ENCODE measurements at regions not wholly inside any gene's neighbourhood (a gene's known extent, or its start where the extent isn't known, plus 50 kb on each side); places are given as distances from the start of the nearest gene placed in this dataset.

DNA sequence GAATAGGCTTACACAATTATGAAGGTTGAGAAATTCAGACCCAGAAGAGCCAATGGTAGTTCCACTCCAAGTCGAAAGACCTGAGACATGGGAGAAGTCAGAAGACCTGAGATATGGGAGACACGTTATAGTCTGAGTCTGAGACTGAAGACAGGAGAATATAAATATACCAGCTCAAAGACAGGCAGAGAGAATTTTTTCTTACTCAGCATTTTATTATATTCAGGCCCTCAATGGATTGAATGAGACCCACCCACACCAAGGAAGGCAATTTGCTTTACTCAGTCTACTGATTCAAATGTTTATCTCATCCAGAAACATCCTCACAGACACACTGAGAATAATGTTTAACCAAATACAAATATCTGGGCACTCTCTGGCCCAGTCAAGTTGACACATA, 693.5 kb downstream of the HDGFL1 start:
- no peak for DNase-seq

DNA sequence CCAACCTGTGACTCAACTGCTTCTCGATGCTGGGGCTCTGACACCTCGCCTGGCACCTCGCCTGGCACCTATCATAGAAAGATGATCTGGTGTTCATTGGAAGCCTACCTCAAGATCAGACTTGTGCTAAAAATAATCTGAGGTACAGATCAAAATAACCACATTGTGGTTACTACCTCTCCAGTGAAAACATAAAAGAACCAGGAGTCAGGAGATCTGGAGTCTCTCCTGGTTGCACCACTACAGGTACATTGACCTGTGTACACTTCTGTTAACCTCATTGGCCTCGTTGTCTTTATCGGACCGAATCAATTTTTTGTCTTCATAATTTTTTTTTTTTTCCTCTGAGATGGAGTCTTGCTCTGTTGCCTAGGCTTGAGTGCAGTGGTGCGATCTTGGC, 695.9 kb downstream of the HDGFL1 start:
- DNase-seq: no peak

DNA sequence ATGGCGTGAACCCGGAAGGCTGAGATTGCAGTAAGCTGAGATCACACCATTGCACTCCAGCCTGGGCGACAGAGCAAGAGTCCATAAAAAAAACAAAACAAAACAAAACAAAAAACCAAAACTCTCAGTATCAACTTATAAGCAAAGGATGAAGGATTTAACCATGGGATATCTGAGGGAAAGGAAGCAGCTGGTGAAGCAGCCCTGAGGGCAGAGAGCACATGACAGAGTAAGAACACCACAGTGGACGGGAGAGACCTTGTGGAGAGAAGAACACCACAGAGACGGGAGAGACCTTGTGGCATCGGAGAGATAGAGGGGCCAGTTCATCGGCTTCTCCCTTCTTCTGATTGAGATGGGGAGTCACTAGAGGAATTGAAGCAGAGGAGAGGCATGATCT, 697.2 kb downstream of the HDGFL1 start:
- DNase-seq: no peak

- no peak for DNase-seq
Measured at GRCh38 chr6:23267651-23268050, 698.3 kb downstream of the HDGFL1 start.

- DNase-seq: no peak
Measured at GRCh38 chr6:23268348-23268747, 699.0 kb downstream of the HDGFL1 start.

DNA sequence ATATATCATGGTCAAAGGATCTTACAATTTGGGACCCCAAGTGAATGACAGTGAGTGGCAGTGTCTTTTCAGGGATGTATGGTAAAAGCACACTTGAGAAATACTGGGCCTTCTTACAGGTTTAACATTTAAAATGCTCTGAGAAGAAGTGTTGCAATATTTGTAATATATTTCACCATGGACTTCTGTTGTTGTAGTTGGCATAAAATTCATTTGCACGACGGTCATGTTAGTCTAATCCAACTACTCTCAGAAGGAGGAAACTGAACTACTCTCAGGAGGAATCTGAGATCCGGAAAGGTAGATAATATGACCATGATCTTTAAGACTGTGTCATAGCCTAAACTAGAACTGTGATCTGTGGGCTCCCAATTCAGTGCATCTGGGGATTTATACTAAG, 700.1 kb downstream of the HDGFL1 start:
- no peak for DNase-seq

DNA sequence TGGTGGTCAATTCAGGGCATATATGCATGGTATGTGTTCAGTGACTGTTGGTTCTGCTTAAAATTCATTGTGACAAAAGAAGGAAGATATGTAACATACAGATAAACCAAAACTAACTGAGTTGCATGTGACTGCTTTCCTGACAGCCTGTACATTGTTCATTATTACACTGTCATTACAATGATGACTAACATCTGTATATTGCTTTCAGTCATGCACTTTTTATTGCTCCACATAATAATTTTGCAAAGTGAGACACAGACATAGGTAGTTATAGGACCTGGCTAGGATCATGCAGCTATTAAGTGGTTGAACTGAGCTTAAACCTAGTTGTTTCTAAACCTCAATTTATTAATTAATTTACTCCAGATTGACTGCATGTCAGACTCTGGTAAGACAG, 703.2 kb downstream of the HDGFL1 start:
- DNase-seq: no peak

DNA sequence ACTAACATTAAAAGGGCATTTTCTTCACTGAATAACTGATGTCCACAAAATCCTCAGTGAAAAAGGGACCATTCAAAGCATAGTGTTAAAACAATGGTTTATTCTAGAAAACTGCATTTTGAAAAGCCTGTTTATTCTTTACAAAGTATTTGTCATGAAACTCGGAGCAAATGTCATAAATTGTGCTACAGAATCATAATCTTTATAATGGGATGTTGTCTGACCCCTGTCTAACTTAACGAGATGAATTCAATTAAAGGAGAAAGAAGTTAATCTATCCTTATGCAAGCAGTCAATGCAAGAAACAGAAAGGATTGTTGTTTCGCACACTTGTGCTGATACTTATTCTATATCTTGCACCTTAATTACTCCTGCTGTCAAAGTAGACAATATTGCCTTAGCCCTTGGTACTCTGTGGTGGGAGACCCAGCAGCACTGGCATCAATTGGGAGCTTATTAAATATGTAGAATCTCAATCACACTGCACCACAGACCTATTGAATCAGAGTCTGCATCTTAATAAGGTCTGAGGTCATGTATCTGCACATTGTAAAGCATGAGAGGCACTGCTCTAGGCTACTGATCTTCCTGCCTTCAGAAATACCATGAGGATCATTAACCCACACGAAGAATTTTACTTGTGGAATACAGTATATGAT, 708.3 kb downstream of the HDGFL1 start:
- no peak for DNase-seq

DNA sequence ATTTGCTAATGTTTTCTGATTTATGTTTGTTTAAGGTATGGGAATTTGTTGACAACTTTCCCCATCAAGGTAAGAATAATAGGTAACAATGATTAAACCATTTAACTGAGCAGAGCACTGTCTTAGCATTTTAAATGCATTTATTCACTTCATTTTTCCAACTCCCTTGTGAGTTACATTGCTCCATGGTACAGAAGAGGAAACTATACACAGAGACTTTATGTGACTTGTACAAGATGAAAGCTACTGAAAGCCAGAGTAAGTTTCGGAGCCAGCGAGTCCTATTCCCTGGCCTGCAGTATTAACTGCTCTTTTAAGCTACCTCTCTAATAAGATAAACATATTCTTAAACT, 708.8 kb downstream of the HDGFL1 start:
- no peak for DNase-seq

DNA sequence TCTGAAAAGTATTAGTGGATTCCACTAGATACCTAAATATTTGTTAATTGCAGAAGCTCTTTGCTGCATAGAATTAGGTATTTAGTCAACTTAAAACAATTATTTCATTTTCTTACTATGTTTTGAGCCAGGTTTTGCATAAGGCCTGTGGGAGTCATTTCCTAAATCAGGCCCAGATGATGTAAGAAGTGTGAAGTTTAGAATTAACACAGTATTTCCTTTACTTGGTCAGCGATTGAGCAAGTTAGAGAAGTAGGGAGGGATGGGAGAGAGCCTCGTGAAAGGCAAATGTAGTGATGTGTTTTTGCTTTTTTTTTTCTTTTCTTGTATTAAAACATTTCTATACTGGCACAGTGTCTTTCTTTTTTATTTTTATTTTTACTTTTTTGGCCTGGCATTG, 711.1 kb downstream of the HDGFL1 start:
- DNase-seq: no peak

DNA sequence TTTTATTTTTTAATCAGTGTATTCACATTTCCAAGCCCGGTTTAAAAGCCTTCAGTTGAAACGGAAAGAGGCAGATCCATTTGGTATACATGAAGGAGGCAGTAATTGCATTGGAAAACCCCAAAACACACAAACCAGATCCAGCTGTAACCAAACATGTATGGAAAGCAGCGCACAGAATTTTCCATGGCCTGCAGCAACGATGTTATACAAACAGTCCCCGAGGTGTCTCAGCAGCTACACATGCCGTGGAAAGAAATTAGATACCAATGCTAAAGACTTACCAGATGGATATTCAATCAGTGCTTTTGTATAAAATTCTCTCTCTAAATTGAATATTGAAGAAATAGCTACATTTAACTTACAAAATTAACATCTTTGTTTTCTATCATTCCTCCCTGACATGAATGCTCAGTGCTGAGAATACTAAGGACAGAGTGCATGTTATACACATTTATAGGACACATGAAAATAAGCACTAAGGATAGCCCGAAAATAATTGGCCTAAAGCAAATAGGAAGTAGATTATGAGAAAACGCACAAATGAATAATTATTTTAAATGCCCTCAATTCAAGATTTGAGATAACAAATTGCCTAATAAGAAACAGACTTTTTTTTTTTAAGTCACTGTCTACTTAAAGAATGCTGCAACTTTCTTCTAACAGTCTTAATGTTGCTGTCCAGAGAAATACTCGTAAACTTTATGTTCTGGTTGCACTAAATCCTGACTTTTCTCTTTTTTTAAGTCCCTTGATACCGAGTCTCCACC, 713.1 kb downstream of the HDGFL1 start:
- DNase-seq: no peak

DNA sequence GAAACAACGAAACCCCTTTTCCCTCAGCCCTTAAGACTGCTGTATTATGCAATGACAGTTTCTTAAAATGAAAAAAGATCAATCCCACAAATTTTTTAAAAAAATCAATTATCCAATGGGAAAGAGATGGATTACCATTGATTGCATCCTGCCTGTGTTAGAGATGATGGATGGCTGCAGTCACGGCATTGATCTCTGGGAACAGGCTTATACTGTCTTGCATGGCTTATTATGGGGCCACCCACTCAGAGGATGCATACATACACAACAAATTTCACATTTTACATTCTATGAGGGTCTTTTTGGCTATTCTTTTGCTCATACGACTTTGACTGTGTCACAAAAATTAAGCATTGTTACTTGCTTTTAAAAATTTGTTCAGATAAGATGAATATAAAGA, 724.3 kb downstream of the HDGFL1 start:
- no peak for DNase-seq

GRCh38 chr6:23301556-23301955, 732.2 kb downstream of the HDGFL1 start:
- peak; percentile 1 for DNase-seq

DNA sequence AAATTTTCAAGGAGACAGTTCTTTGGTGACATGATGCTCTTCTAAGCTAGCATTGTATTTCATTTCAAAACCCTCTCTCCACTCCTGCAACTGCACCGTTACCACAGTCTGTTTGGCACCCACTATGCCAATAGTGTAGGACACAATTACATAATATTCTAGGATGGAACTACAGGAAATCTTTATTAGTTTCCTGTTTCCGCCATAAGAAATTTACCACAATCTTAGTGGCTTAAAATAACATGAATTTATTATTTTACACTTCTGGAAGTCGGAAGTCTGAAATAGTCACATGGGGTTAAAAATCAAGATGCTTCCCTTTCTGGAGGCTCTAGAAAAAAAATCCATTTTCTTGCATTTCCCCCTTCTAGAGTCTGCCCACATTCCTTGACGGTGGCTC, 733.1 kb downstream of the HDGFL1 start:
- DNase-seq: no peak

GRCh38 chr6:23305325-23305943, 736.1 kb downstream of the HDGFL1 start:
- no peak for DNase-seq

- DNase-seq: no peak
Measured at GRCh38 chr6:23306251-23306950, 737.0 kb downstream of the HDGFL1 start.

- no peak for DNase-seq
Measured at GRCh38 chr6:23307516-23307915, 738.1 kb downstream of the HDGFL1 start.

GRCh38 chr6:23308166-23308565, 738.8 kb downstream of the HDGFL1 start:
- no peak for DNase-seq

DNA sequence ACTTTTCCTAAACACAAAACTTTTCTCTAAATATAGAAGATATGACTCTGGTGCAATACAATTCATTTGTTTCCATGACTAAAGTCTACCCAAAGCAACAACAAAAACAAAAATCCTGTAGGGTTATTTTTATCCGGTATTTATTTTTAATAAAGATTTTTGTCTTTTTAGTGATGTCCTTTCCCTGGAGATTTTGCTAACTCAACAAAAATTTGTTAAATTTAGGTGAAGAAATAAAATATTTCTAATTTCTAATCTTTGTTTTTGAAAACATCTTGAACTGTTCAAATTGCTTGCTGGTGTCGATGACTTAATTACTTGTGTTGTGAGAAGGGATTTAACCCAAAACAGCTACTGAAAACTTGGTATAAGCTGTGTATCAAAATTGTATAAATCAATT, 741.8 kb downstream of the HDGFL1 start:
- no peak for DNase-seq

DNA sequence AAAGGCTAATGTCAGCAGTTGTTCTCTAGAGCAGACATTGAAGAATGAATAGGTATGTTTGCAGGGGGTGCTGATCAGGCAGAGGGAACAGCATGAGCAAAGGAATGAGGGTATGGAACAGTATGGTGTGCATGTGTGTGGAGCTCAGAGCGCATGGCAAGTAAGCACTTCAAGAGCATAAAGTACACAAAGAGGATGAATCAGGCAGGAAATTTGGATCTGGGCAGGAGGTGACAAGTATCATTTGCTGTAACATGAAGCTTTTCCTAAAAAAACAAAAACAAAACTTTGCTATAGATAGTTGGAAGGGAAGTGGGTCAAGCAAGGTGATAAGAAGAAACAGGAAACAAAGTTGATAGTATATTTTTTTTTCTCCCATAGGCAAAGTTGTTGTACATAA, 746.8 kb downstream of the HDGFL1 start:
- peak; percentile 4 for DNase-seq

DNA sequence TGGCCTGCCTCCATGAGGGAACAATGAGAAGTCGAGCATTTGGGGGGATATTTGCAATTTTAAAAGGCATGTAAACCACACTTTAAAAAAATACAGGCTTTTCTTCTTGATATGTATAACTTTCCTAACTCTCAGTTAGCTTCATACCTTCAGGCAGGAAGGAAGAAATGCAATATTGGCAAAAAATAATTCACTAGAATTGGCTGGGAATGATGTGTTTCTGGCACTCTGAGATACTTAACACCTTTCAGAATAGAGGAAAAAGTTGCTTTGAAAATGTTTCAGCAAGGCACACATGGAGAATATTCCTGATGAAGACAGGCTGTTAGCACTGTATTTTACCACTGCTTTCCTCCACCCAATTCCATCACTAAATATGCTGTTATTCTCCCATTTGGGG, 747.6 kb downstream of the HDGFL1 start:
- no peak for DNase-seq

GRCh38 chr6:23319582-23319981, 750.2 kb downstream of the HDGFL1 start:
- DNase-seq: no peak

GRCh38 chr6:23320471-23321015, 751.2 kb downstream of the HDGFL1 start:
- DNase-seq: no peak

DNA sequence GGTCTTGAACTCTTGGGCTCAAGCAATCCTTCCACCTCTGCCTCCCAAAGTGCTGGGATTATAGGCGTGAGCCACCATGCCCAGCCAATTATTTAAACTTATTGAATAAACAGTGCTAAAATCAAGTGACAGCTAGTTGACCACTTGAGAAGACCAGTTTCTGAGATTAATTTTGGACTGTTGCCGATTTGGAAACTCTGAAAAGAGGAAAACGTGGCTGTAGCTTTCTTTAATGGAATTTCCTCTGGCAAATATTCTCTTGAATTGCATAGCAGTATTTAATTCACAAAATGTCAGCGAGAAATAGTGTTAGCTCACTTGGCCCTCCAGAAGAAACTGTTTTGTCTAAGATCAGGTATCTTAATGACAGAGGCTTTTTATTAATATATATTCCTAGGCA, 754.5 kb downstream of the HDGFL1 start:
- no peak for DNase-seq

Measured in HCEC 1CT (cell line).